ENCODE measurements at regions not wholly inside any gene's neighbourhood (a gene's known extent, or its start where the extent isn't known, plus 50 kb on each side); places are given as distances from the start of the nearest gene placed in this dataset.
A peak's percentile ranks its signal among the peaks of the same experiment; 100 is the strongest.

DNA sequence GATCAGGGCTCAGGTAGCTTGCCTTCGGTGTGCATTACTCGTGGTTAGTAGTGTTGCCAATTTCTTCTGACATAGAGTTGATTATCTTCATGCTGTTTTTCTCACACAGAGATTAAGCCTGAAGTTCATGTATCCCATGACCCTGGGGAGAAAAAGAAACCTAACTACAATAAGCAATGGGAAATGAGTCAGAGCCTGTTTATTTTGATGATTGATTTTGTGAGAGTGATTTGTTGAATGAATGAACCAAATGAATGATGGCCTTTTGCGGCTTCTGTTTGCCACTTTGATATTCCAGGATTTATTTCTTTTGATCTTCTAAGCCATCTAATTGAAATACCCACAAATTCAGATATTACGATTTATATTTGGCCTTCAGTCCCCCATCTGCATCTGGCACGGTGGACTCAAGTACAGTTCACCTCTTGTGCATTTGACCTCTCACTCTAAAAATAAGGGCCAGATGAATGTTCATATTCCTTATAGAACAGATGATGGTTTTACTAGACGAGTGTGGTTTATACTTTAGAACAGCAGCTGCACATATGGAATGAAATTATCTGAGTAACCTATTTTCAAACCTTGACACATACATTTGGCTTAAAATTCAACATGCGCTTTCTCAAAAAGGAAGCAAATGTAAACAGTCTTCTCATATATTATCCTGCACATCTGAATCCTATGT, 110.7 kb downstream of the PLCE1 start:
- intact Hi-C loops (cut with DNase I) = no loop called here
- no peak for ATAC-seq
- TF ChIP-seq, protein P1, sequence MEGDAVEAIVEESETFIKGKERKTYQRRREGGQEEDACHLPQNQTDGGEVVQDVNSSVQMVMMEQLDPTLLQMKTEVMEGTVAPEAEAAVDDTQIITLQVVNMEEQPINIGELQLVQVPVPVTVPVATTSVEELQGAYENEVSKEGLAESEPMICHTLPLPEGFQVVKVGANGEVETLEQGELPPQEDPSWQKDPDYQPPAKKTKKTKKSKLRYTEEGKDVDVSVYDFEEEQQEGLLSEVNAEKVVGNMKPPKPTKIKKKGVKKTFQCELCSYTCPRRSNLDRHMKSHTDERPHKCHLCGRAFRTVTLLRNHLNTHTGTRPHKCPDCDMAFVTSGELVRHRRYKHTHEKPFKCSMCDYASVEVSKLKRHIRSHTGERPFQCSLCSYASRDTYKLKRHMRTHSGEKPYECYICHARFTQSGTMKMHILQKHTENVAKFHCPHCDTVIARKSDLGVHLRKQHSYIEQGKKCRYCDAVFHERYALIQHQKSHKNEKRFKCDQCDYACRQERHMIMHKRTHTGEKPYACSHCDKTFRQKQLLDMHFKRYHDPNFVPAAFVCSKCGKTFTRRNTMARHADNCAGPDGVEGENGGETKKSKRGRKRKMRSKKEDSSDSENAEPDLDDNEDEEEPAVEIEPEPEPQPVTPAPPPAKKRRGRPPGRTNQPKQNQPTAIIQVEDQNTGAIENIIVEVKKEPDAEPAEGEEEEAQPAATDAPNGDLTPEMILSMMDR (IDR thresholded peaks at IDR 0.05) = no peak
- TF ChIP-seq POLR2A (IDR thresholded peaks at IDR 0.05) = no peak
- no peak for DNase-seq
- Histone ChIP-seq H3K27me3 (no peaks in the 10 kb centered on the region), H3K4me1 (peaks cover 0 to 40% (median 10%) of the 10 kb centered on the region in 12 donors), H3K4me3 (no peak overlapping the region), H3K9me3 (no peaks in the 10 kb centered on the region), H3K36me3 (no peaks in the 10 kb centered on the region), H3K27ac (peak overlapping the region in 5 of 12 donors; percentile 9 to 39 (median 30))
- 54 to 68% (median 61%) methylated on average over 7 of the region's 7 CpGs for WGBS, 4 donors

GRCh38 chr10:94105226-94105625, 111.5 kb downstream of the PLCE1 start:
- TF ChIP-seq, protein P1 (IDR thresholded peaks at IDR 0.05) = no peak
- TF ChIP-seq POLR2A (IDR thresholded peaks at IDR 0.05) = no peak
- DNase-seq (no peak), ATAC-seq (no peak)
- no peak overlapping the region for H3K4me3 ChIP-seq
- H3K9me3 ChIP-seq = no peaks in the 10 kb centered on the region
- no peak overlapping the region for H3K27ac ChIP-seq
- intact Hi-C loops (cut with DNase I) = no loop called here
- no peaks in the 10 kb centered on the region for H3K36me3 ChIP-seq
- WGBS, 4 donors = 64 to 73% (median 67%) methylated on average over 3 of the region's 3 CpGs
- H3K4me1 ChIP-seq = peaks cover 0 to 38% (median 10%) of the 10 kb centered on the region in 12 donors
- H3K27me3 ChIP-seq = no peaks in the 10 kb centered on the region

- ATAC-seq (no peak), DNase-seq (no peak)
- 39 to 46% (median 42%) methylated on average over 2 of the region's 2 CpGs for WGBS, 4 donors
- no peak for TF ChIP-seq POLR2A (IDR thresholded peaks at IDR 0.05)
- TF ChIP-seq, protein P1 (IDR thresholded peaks at IDR 0.05) = no peak
- no peaks in the 10 kb centered on the region for H3K36me3 ChIP-seq
- intact Hi-C loops (cut with DNase I) = no loop called here
- no peak overlapping the region for H3K4me3 ChIP-seq
- H3K9me3 ChIP-seq = no peaks in the 10 kb centered on the region
- peaks cover 0 to 46% (median 14%) of the 10 kb centered on the region in 12 donors for H3K4me1 ChIP-seq
- no peak overlapping the region for H3K27ac ChIP-seq
- no peaks in the 10 kb centered on the region for H3K27me3 ChIP-seq
Observed at GRCh38 chr10:94107191-94107590, 113.5 kb downstream of the PLCE1 start.

- H3K4me3 ChIP-seq = no peak overlapping the region
- WGBS, 4 donors = 73 to 86% (median 81%) methylated on average over 2 of the region's 2 CpGs
- H3K4me1 ChIP-seq = peaks cover 0 to 39% (median 12%) of the 10 kb centered on the region in 12 donors
- no peaks in the 10 kb centered on the region for H3K27me3 ChIP-seq
- no peak for DNase-seq
- H3K9me3 ChIP-seq = no peaks in the 10 kb centered on the region
- intact Hi-C loops (cut with DNase I) = no loop called here
- no peaks in the 10 kb centered on the region for H3K36me3 ChIP-seq
- ATAC-seq = peak in 1 of 4 donors; percentile 24
- TF ChIP-seq, protein P1 (IDR thresholded peaks at IDR 0.05) = no peak
- no peak for TF ChIP-seq POLR2A (IDR thresholded peaks at IDR 0.05)
- no peak overlapping the region for H3K27ac ChIP-seq
Observed at GRCh38 chr10:94108200-94108599, 114.5 kb downstream of the PLCE1 start.

Measured in heart left ventricle (tissue), 16 donors.